Neural cell (in vitro differentiated cells): ENCODE measurements at regions not wholly inside any gene's neighbourhood (a gene's known extent, or its start where the extent isn't known, plus 50 kb on each side); places are given as distances from the start of the nearest gene placed in this dataset.

Source experiments
- H2AFZ ChIP-seq: fragments of 200-600, 300-800 bp; sonication (generic), shearing (Covaris generic); 2 replicates; pipeline ENCODE4 v1.6.0; 2014; ENCODE audit warnings: low read depth, mild to moderate bottlenecking, antibody characterized with exemption, low read length, moderate library complexity
- H3F3A ChIP-seq: fragments of 200-600 bp; shearing (Covaris generic); 2 replicates; pipeline ENCODE4 v1.6.1; 2016; ENCODE audit warnings: mild to moderate bottlenecking, moderate library complexity, mixed read lengths, antibody characterized with exemption, low read length; ENCODE audit not compliant: insufficient read depth, poor library complexity, severe bottlenecking
- H3K27ac ChIP-seq: fragments of 200-600, 300-800 bp; sonication (generic), shearing (Covaris generic); 2 replicates; pipeline ENCODE4 v1.5.1; 2014; ENCODE audit warnings: mild to moderate bottlenecking, low read length, moderate library complexity
- H3K27me3 ChIP-seq: fragments of 300-800, 200-600 bp; sonication (generic), shearing (Covaris generic); 2 replicates; pipeline ENCODE4 v1.6.0; 2014; ENCODE audit warnings: mild to moderate bottlenecking, low read depth, low read length, moderate library complexity; ENCODE audit not compliant: insufficient read depth
- H3K36me3 ChIP-seq: fragments of 300-800, 200-600 bp; sonication (generic), shearing (Covaris generic); 2 replicates; pipeline ENCODE4 v1.5.1; 2014; ENCODE audit warnings: mild to moderate bottlenecking, antibody characterized with exemption, low read length, moderate library complexity; ENCODE audit not compliant: insufficient read depth
- H3K4me2 ChIP-seq: fragments of 300-800, 200-600 bp; sonication (generic), shearing (Covaris generic); 2 replicates; pipeline ENCODE4 v1.6.0; 2014; ENCODE audit warnings: mild to moderate bottlenecking, low read length
- H3K4me3 ChIP-seq: fragments of 300-800, 200-600 bp; sonication (generic), shearing (Covaris generic); 2 replicates; pipeline ENCODE4 v1.5.1; 2014; ENCODE audit warnings: mild to moderate bottlenecking, low read length, moderate library complexity
- H3K79me2 ChIP-seq: fragments of 200-600 bp; shearing (Covaris generic); replicated peaks from 2 replicates; pipeline ENCODE4 v1.6.0; 2014; ENCODE audit warnings: mild to moderate bottlenecking, low read length, moderate library complexity; ENCODE audit not compliant: insufficient read depth
- H3K9ac ChIP-seq: fragments of 300-800, 200-600 bp; sonication (generic), shearing (Covaris generic); 2 replicates; pipeline ENCODE4 v1.6.1; 2016; ENCODE audit warnings: mild to moderate bottlenecking, low read length, mixed read lengths
- H3K9me2 ChIP-seq: fragments of 200-600 bp; shearing (Covaris generic); 2 replicates; pipeline ENCODE4 v1.6.1; 2016; ENCODE audit warnings: mild to moderate bottlenecking, low read length, mixed read lengths; ENCODE audit not compliant: insufficient read depth
- H3K9me3 ChIP-seq: fragments of 200-600, 300-800 bp; sonication (generic), shearing (Covaris generic); 2 replicates; pipeline ENCODE4 v1.6.1; 2016; ENCODE audit warnings: mild to moderate bottlenecking, mixed run types, low read length, moderate library complexity, mixed read lengths
- H4K20me1 ChIP-seq: fragments of 200-600 bp; shearing (Covaris generic); 2 replicates; pipeline ENCODE4 v1.6.1; 2016; ENCODE audit warnings: mild to moderate bottlenecking, mixed run types; ENCODE audit not compliant: insufficient read depth
- CTCF ChIP-seq: fragments of 450-650 bp; IDR thresholded peaks from 2 replicates; pipeline ENCODE4 v1.5.1; 2014; ENCODE audit warnings: antibody characterized with exemption, mild to moderate bottlenecking, moderate library complexity; ENCODE audit not compliant: poor library complexity, severe bottlenecking
- EP300 ChIP-seq: fragments of 450-650 bp; conservative IDR thresholded peaks from 2 replicates; pipeline ENCODE4 v1.6.1; 2014; ENCODE audit warnings: antibody characterized with exemption, mild to moderate bottlenecking, moderate library complexity; ENCODE audit not compliant: poor library complexity, severe bottlenecking
- EZH2 ChIP-seq: fragments of 200-600, 300-800 bp; shearing (Covaris generic), sonication (generic); IDR thresholded peaks from 2 replicates; pipeline ENCODE4 v1.6.1; 2014; ENCODE audit warnings: antibody characterized with exemption, low read length, borderline replicate concordance, mild to moderate bottlenecking; ENCODE audit not compliant: insufficient read depth, poor library complexity, severe bottlenecking
- MXI1 ChIP-seq: fragments of 450-650 bp; conservative IDR thresholded peaks from 2 replicates; pipeline ENCODE4 v1.6.1; 2014; ENCODE audit warnings: antibody characterized with exemption, mild to moderate bottlenecking; ENCODE audit not compliant: poor library complexity, severe bottlenecking
- POLR2AphosphoS5 ChIP-seq: IDR thresholded peaks from 2 replicates; pipeline ENCODE4 v1.6.1; 2012
- RAD21 ChIP-seq: fragments of 450-650 bp; conservative IDR thresholded peaks from 2 replicates; pipeline ENCODE4 v1.6.1; 2014; ENCODE audit warnings: antibody characterized with exemption, mild to moderate bottlenecking, moderate library complexity
- REST ChIP-seq: IDR thresholded peaks from 2 replicates; pipeline ENCODE4 v1.6.1; 2012; ENCODE audit warnings: borderline replicate concordance
- SMC3 ChIP-seq: fragments of 450-650 bp; conservative IDR thresholded peaks from 2 replicates; pipeline ENCODE4 v1.6.1; 2014; ENCODE audit warnings: antibody characterized with exemption, mild to moderate bottlenecking, moderate library complexity; ENCODE audit not compliant: poor library complexity
- TAF1 ChIP-seq: IDR thresholded peaks from 2 replicates; pipeline ENCODE4 v1.6.1; 2012; ENCODE audit warnings: low read depth

- Histone ChIP-seq H3K4me3 (no peak overlapping the region), H3K27me3 (no peaks in the 10 kb centered on the region), H3K36me3 (no peaks in the 10 kb centered on the region), H4K20me1 (no peaks in the 10 kb centered on the region), H2AFZ (no peak overlapping the region), H3K9ac (no peak overlapping the region), H3K79me2 (no peaks in the 10 kb centered on the region), H3K9me3 (no peaks in the 10 kb centered on the region), H3F3A (no peaks in the 10 kb centered on the region), H3K9me2 (no peaks in the 10 kb centered on the region), H3K4me2 (no peak overlapping the region), H3K27ac (no peak overlapping the region)
- TF ChIP-seq MXI1 (no peak), CTCF (no peak), POLR2AphosphoS5 (no peak), TAF1 (no peak), EP300 (no peak), RAD21 (no peak), REST (no peak), SMC3 (no peak), EZH2 (no peak)
These were observed 383.4 kb downstream of the CBLN2 start for GRCh38 chr18:72160510-72161445.

- Histone ChIP-seq H3K4me2 (no peak overlapping the region), H3K9me2 (no peaks in the 10 kb centered on the region), H3K36me3 (no peaks in the 10 kb centered on the region), H4K20me1 (no peaks in the 10 kb centered on the region), H3K4me3 (no peak overlapping the region), H3K9ac (no peak overlapping the region), H3K79me2 (no peaks in the 10 kb centered on the region), H3K9me3 (no peaks in the 10 kb centered on the region), H2AFZ (no peak overlapping the region), H3K27me3 (no peaks in the 10 kb centered on the region), H3K27ac (no peak overlapping the region), H3F3A (no peaks in the 10 kb centered on the region)
- TF ChIP-seq MXI1 = no peak
- no peak for TF ChIP-seq EZH2
- TF ChIP-seq TAF1 = no peak
- TF ChIP-seq SMC3 = no peak
- TF ChIP-seq CTCF = no peak
- no peak for TF ChIP-seq POLR2AphosphoS5
- no peak for TF ChIP-seq RAD21
- no peak for TF ChIP-seq EP300
- no peak for TF ChIP-seq REST
These were observed 388.8 kb downstream of the CBLN2 start for GRCh38 chr18:72155327-72155726.
